Panc1 (cell line): ENCODE measurements at regions not wholly inside any gene's neighbourhood (a gene's known extent, or its start where the extent isn't known, plus 50 kb on each side); places are given as distances from the start of the nearest gene placed in this dataset.

ENCODE experiments used
- POLR2AphosphoS5 ChIP-seq: IDR thresholded peaks from 2 replicates; pipeline ENCODE4 v1.6.1; 2012; ENCODE audit warnings: mild to moderate bottlenecking, low read depth, low read length, moderate library complexity
- SIN3A ChIP-seq: IDR thresholded peaks from 2 replicates; pipeline ENCODE4 v1.6.1; 2012; ENCODE audit warnings: low read depth, mild to moderate bottlenecking, low read length, moderate library complexity, borderline replicate concordance; ENCODE audit not compliant: insufficient read depth
- TCF7L2 ChIP-seq: IDR thresholded peaks from 2 replicates; pipeline ENCODE4 v1.6.1; 2011; ENCODE audit warnings: mild to moderate bottlenecking, low read depth, low read length, inconsistent platforms
- TF ChIP-seq, protein P1 (sequence below): fragments of 450-650 bp; IDR thresholded peaks from 2 replicates; pipeline ENCODE4 v1.5.1; 2017; ENCODE audit warnings: mild to moderate bottlenecking
- TF ChIP-seq, protein P2 (sequence below), 2 experiments: IDR thresholded peaks; 2 replicates each; pipeline ENCODE4 v1.6.1; 2011 to 2012; ENCODE audit warnings: low read depth in 2 of 2, control low read depth in 1 of 2, low read length in 1 of 2, mild to moderate bottlenecking in 1 of 2, moderate library complexity in 1 of 2; ENCODE audit not compliant: insufficient read depth in 1 of 2

DNA sequence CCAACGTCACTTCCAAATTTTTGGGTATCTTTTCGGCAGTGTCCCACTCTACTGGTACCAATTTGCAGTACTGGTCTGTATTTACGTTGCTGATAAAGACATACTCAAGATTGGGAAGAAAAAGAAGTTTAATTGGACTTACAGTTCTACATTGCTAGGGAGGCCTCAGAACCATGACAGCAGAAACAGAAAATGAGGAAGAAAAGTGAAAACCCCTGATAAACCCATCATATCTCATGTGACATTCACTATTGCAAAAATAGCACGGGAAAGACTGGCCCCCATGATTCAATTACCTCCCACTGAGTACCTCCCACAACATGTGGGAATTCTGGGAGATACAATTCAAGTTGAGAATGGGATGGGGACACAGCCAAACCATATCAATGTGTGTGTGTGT lies 364.0 kb upstream of the KCND2 start:
- TF ChIP-seq POLR2AphosphoS5 = no peak
- TF ChIP-seq, protein P1, sequence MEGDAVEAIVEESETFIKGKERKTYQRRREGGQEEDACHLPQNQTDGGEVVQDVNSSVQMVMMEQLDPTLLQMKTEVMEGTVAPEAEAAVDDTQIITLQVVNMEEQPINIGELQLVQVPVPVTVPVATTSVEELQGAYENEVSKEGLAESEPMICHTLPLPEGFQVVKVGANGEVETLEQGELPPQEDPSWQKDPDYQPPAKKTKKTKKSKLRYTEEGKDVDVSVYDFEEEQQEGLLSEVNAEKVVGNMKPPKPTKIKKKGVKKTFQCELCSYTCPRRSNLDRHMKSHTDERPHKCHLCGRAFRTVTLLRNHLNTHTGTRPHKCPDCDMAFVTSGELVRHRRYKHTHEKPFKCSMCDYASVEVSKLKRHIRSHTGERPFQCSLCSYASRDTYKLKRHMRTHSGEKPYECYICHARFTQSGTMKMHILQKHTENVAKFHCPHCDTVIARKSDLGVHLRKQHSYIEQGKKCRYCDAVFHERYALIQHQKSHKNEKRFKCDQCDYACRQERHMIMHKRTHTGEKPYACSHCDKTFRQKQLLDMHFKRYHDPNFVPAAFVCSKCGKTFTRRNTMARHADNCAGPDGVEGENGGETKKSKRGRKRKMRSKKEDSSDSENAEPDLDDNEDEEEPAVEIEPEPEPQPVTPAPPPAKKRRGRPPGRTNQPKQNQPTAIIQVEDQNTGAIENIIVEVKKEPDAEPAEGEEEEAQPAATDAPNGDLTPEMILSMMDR = no peak
- TF ChIP-seq SIN3A = no peak
- TF ChIP-seq TCF7L2 = no peak
- TF ChIP-seq, protein P2, sequence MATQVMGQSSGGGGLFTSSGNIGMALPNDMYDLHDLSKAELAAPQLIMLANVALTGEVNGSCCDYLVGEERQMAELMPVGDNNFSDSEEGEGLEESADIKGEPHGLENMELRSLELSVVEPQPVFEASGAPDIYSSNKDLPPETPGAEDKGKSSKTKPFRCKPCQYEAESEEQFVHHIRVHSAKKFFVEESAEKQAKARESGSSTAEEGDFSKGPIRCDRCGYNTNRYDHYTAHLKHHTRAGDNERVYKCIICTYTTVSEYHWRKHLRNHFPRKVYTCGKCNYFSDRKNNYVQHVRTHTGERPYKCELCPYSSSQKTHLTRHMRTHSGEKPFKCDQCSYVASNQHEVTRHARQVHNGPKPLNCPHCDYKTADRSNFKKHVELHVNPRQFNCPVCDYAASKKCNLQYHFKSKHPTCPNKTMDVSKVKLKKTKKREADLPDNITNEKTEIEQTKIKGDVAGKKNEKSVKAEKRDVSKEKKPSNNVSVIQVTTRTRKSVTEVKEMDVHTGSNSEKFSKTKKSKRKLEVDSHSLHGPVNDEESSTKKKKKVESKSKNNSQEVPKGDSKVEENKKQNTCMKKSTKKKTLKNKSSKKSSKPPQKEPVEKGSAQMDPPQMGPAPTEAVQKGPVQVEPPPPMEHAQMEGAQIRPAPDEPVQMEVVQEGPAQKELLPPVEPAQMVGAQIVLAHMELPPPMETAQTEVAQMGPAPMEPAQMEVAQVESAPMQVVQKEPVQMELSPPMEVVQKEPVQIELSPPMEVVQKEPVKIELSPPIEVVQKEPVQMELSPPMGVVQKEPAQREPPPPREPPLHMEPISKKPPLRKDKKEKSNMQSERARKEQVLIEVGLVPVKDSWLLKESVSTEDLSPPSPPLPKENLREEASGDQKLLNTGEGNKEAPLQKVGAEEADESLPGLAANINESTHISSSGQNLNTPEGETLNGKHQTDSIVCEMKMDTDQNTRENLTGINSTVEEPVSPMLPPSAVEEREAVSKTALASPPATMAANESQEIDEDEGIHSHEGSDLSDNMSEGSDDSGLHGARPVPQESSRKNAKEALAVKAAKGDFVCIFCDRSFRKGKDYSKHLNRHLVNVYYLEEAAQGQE (IDR thresholded peaks at IDR 0.05; ENCODE audit: insufficient read depth in 1 of 2, low read depth in 2 of 2, low read length in 1 of 2) = no peak
